ENCODE measurements at regions not wholly inside any gene's neighbourhood (a gene's known extent, or its start where the extent isn't known, plus 50 kb on each side); places are given as distances from the start of the nearest gene placed in this dataset.
"Not testable (repeated sequence)": the region's sequence is repeated elsewhere in the genome, so short reads cannot be mapped to it uniquely, and the experiment has no call there.

- TF ChIP-seq CTCF (IDR thresholded peaks at IDR 0.05; ENCODE audit: low read depth, low read length); EZH2phosphoT487 (IDR thresholded peaks at IDR 0.05; ENCODE audit: low read depth): not testable (repeated sequence)
Measured at GRCh38 chr2:13334071-13334470, 617.3 kb downstream of the TRIB2 start.

Data from OCI-LY3 (cell line).